Tibial nerve (tissue), 4 donors: ENCODE measurements at regions not wholly inside any gene's neighbourhood (a gene's known extent, or its start where the extent isn't known, plus 50 kb on each side); places are given as distances from the start of the nearest gene placed in this dataset.

Source experiments
- CTCF ChIP-seq, 5 experiments: fragments of 200-600 bp in 3 of 5; fragments of 450-650 bp in 2 of 5; sonication (generic) in 3 of 5; IDR thresholded peaks; one replicate each; pipeline ENCODE4 v1.5.1; 2016 to 2019; ENCODE audit warnings: antibody characterized with exemption in 5 of 5, mild to moderate bottlenecking in 3 of 5, moderate library complexity in 2 of 5
- EP300 ChIP-seq, 2 donors: sonication (generic); formaldehyde crosslinking; IDR thresholded peaks; one replicate each; pipeline ENCODE4 v1.6.1; 2017; ENCODE audit warnings: antibody characterized with exemption in 2 of 2, mild to moderate bottlenecking in 1 of 2

- TF ChIP-seq CTCF (IDR thresholded peaks at IDR 0.05) (no peak), EP300 (IDR thresholded peaks at IDR 0.05) (no peak)
These were observed 128.3 kb upstream of the TNR start for GRCh38 chr1:175871647-175872046.
